ENCODE measurements at regions not wholly inside any gene's neighbourhood (a gene's known extent, or its start where the extent isn't known, plus 50 kb on each side); places are given as distances from the start of the nearest gene placed in this dataset.

DNA sequence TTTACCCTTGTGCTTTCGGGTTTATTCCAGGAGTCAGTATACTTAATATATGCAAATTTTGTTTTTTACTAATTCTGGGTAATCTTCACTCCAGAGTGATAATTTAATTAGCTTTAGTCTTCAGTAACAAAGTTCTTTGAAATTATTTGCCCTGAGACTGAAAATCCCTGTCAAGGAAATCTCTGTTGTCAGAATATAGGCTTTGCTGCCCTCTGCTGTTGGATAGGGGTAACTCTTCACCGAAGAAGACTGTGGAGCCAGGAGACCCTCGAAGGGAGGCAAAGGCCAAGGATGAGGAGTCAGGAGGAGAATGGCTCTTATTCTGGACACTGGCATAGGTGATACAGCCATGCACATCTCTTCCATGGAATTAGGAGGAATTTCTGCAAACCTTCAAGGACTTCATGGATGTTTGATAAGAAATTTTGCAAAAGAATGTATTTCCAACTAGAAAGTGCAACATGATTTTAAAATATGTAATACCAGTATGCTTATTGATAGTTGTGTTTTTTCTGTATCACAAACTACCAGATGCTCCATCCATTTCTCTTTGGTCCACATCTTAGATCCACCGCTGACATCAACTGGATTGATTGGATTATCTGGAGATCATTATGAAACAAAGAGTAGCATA lies 182.3 kb downstream of the RDH14 start:
- no peak for DNase-seq (ENCODE audit: low spot score)

DNA sequence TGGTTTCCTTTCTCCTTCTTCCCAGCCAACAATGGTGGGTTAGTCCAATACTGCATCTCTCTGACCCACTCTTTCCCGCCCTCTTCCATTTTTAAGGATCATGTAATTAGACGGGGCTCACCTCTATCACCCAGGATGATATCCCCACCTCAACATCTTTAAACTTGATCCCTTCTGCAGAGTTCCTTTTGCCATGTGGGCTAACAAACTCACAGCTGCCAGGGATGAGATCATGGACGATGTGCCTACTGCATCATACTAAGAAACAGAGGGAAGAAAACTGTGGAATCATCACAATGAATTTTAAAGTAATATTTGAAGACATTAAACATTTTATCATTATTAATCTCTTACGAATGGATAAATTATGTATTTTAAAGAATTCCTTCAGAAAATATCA lies 183.5 kb downstream of the RDH14 start:
- DNase-seq (ENCODE audit: low spot score) = no peak

DNA sequence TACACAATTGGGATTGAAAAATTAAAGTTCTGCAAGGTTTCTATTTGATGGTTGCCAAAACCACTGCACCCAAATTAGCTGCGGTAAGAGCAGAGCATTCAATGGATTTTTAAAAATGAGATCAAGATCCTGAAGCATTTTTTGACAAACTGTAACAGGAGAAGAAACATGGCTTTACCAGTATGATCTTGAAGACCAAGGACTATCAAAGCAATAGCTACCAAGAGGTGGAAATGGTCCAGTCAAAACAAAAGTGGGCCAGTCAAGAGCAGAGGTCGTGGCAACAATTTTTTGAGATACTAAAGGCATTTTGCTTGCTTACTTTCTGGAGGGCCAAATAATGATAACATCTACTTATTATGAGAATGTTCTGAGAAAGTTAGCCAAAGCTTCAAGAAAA lies 186.8 kb downstream of the RDH14 start:
- no peak for DNase-seq (ENCODE audit: low spot score)

DNA sequence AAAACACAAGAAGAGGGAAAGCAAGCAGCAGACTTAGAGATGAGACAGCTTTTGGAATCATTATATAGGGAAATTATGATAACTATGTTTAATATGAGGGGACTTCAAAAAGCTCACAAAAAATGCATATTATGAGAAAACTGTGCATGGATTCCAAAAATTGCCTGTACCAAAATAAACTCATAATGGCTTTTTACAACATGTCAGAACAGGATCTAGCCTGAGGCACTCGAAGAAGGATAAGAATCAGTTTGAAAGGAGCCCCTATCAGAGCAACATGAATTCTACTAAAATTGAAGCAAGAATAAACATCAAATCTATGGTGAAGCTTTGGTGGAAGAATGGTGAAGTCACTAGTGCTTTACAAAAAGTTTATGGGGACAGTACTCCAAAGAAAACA lies 187.4 kb downstream of the RDH14 start:
- DNase-seq (ENCODE audit: low spot score) = no peak

DNA sequence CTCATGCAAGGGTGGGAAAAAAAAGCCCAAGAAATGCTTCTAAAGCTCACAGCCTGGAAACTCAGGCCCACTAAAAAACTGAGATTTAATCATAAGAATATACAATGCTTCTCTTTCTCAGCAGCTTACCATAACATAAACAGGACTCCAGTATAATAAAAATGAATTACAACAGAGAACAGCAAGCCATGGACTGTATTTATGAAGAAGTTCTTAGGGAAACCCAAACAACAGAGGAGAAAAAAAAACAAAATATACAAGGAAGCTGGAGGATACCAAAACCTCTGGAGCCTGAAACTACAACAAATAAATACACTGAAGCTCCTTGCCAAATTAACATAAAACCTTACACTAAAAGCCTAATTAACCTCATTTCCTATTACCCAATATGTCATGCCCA lies 187.8 kb downstream of the RDH14 start:
- no peak for DNase-seq (ENCODE audit: low spot score)

DNA sequence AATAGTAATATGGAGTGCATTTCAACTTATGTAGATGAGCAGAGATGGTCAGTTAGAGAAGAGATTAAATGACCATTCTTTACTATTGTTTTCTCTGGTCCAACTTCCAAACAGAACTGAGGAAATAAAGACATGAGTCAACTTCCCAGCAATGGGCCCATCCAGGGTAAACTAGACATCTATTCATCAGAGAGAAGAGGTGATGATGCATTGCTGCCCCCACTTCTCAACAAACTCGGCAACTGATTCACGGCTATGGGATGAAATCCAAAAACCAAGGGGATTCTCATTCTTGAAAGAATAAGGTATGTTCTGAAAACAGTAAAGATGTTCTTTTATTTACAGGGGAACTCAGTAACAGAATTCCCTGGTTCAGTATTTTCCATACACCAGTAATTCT lies 190.7 kb downstream of the RDH14 start:
- no peak for DNase-seq (ENCODE audit: low spot score)

DNA sequence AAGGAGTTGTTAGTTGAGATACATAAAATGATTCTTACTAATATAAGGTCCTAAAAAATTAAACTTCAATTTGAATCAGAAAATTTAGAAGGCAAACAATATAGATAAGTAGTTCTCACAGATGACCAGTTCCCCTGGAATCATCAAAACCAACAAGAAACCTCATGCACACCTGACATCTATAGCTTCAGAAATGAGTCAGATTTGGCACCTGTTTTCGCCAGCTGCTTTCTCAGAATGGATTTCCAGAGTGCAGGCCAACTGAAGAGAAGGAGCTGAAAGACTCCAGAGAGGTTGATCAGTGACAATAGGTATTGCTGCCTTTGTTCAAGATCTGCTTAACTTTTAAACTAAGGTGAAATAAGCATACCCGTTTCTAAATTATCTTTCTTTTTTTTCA lies 192.4 kb downstream of the RDH14 start:
- no peak for DNase-seq (ENCODE audit: low spot score)

DNA sequence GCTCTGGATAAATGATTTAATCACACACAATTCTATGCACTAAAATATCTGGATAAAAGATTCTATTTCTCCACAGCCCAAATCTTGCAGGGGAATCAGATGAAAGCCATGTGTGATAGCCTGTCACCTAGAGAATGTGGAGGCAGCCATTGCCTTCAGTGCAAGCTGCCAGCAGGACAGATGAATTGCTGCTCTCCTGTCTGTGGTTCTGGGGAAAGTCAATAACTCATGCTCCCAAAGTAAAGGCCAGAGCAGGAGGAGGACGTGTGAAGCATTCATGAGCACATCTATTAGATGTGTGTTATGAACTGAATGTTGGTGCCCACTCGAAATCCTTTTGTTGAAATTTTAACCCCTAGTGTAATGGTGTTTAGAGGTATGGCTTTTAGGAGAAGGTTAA lies 195.1 kb downstream of the RDH14 start:
- no peak for DNase-seq (ENCODE audit: low spot score)

DNA sequence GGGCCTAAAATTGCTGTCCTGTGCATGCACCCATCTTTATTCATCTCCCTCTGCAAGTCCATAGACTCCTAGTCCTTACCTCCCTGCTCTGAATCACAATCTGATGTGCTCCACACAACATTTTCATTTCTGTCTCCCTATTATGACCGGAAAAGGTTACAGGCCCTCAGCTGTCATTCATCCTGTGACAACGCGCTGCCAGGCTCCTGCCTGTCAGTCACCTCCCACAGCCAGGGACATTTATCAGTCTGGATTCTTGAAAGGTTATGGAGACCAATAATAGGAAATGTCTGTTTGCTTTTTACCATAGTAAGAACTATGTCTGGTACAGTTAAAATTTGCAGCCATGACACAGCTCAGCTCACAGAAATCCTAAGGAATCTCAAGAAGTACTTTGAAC lies 197.1 kb downstream of the RDH14 start:
- no peak for DNase-seq (ENCODE audit: low spot score)

DNA sequence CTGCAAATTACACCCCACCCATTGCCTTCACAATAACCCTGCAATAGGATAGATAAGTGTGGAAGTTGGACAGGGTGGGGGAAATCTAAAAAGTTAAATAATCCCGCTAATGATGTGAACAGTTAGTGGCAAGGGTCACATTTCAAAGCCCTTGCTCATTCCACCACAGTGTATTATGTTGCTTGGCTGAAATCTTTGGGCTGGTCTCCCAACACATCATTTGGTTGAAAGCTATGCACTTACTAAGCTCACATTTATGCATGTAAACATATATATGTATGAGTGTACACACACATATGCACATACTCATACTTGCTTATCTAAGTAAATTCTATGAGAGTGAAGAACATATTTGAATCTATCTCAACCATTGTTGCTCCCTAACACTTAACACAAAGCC lies 197.8 kb downstream of the RDH14 start:
- no peak for DNase-seq (ENCODE audit: low spot score)

DNA sequence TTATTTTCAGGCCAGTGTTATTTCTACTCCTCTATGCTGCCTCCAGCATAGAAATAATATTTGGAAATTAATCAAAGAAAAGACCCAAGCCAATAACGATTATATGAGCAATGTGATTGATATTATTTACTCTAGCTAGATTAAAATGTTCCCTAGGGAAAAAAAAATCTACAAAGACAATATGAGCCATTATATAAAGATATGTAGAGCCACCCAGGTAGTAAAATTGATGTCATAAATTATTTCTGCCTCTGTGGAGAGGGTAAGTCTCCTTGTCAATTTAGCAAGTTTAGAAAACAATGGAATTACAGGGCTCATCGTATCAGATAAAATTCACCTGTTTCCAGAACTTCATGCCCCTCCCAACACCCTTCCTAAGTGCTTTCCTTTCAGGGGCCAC lies 202.9 kb downstream of the RDH14 start:
- no peak for DNase-seq (ENCODE audit: low spot score)

DNA sequence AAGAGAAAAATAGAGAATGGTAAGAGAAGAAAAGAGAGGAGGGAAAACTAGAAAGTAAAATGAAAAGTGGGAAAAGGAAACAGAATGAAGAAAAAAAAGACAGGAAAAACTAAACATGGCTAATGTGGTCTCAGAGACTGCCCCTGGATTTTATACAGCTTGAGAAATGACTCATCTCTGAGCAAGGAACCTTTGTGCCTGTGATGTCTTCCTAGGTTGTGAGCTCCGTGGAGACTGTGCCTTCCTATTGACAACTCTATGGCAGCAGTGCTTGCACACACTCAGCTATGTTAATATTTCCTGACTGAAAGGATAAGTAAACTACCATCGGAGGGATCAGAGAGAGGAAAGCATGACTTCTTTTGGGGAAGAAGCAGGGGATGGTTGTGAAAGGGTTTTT lies 203.8 kb downstream of the RDH14 start:
- DNase-seq (ENCODE audit: low spot score) = no peak

DNA sequence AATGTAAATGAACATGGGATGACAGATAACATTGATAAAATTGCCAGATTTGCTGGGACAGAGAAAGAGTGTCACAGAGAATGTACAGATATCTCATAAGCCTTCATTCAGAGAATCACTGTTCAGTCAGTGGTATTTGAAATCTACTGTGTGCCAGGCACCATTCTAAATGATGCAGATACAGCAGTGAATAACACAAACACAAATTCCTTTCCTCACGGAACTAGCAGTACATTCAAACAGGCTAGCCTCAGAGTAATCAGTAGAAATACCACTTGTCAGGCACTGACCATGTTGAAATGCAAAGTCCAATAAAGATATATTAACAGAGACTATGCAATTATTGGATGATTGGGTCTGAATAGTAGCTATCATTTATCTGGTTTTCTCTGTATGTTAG lies 211.0 kb downstream of the RDH14 start:
- DNase-seq (ENCODE audit: low spot score) = no peak

DNA sequence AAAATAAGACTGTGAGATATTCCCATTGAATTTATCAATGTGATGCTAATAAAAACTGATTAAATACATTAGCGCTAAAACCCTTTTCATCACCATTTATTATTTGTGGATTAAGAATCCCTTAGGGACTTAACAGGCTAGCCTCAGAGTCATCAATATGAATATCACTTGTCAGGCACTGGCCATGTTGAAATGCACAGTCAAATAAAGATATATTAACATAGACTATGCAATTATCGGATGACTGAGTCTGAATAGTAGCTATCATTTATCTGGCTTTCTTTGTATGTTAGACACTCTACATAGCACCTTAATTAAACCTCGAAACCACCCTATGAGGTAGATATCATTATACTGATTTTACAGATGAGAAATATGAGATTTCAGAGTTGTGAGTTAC lies 213.6 kb downstream of the RDH14 start:
- no peak for DNase-seq (ENCODE audit: low spot score)

DNA sequence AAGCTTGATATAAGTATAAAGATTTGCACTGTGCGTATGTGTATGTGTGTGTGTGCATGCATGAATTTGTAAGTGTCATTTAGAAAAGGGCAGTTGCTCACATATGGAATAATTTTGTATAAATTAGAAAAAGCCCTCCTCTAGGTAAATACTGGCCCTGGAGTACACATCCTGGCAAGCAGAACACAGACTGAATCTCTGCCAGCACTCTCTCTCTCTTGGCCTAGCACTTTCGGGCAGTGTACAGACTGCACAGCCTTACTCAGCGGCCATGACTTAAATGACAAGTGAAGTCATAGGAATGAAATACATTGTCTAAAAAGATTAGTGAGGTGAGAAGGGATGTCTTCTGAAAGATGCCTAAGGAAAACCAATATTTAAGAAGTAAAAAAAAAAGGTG lies 214.1 kb downstream of the RDH14 start:
- DNase-seq (ENCODE audit: low spot score) = no peak

DNA sequence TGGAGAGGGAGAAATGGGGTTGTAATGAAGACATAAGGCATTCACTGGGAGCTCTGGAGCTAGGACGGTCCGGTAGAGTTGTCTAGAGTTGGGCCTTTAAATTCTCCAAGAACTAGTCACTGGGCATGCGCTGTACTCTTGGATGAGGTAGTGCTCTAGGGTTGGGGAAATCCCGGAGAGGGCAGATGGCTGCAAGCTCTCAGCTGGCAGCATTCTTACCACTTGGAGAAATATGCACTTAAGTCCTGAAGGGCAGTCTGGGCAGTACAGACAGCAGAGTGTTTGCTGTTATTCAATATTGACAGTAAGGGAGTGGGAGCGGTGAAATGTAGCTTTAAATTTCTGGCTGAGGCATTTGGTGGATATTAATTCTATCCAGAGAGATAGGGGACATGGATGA lies 214.6 kb downstream of the RDH14 start:
- no peak for DNase-seq (ENCODE audit: low spot score)

DNA sequence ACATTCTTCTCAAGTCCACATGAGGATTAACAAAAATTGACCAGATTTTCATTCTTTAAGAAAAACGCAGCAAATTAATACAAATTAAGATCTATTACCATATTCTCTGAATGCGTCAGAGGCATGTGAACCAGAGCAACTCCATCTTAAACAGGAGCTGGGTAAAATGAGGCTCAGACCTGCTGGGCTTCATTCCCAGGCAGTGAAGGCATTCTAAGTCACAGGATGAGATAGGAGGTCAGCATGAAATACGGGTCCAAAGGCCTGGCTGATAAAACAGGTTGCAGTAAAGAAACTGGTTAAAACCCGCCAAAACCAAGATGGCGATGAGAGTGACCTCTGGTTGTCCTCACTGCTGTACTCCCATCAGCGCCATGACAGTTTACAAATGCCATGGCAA lies 217.6 kb downstream of the RDH14 start:
- DNase-seq (ENCODE audit: low spot score) = no peak

DNA sequence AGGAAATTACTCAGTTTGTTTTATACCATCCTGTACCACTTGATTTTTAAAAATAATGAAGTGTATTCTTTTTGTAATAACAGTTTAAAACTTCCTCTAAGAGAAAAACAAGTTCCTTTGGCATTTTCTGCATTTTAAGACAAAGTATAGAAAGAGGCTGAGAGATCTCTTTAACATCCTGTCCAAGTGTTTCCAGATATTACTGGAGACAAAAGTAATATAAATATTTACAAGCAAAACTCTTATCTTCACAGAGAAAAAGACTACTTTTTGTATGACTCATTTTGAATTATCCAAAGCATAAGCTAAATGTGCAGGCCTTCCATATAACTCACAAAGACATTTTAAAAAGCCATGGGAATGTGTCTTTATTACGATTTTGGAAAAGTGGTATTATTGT lies 221.1 kb downstream of the RDH14 start:
- DNase-seq (ENCODE audit: low spot score) = no peak

DNA sequence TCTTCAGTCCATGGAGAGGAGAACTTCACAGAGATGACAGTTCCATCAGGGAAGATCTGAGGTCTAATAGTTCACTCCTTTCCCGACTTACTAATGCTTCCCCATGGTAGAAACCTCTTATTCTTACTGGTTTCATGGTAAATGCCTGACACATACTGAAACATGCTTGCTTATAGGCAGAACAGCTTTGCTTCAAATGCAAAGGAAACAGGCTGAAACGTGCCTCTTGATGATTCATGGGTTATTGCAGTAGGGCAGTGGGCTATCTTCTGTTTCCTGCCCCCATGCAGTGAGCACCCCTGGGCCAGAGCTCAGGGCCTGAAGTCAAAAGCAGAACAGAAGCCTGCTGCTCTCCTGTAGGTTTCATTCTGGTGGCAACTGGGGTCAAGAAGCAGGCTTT lies 223.5 kb downstream of the RDH14 start:
- DNase-seq (ENCODE audit: low spot score) = no peak

DNA sequence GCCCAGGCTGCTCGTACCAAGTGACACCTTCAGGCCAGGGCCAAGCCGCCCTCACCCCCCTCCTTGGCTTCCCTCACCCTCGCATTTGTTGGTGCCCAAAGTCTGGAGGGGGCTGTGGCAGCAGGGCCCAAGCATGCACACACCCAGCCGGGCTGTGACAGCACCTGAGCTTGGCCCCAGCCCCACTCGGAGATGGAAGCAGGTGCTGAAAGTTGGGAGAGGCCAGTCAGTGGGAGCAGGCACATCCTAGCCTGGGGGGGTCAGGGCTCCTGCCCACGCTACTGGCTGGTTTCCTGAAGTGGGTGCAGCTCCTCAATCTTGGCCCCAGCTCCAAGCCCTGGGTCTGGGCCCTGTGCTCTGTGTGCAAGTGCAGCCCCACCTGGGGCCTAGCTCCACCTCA lies 228.0 kb downstream of the RDH14 start:
- no peak for DNase-seq (ENCODE audit: low spot score)

DNA sequence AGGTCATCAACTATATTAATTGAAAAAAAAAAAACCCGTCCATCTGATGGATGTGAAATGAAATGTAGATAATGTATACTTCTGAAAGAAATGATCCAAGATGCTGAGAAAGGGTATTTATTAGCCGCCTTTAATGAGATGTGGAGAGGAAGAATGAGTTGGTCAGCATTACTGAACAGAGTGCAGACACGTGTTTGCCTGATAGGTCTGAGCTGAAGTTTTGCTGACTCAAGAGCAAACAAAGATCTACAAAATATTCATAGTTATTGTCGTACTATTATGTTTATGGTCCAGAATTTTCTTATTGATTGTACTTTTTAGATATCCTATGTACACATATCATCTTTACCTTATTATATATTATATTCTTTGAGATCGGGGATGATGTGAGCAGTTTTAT lies 235.3 kb downstream of the RDH14 start:
- no peak for DNase-seq (ENCODE audit: low spot score)

DNA sequence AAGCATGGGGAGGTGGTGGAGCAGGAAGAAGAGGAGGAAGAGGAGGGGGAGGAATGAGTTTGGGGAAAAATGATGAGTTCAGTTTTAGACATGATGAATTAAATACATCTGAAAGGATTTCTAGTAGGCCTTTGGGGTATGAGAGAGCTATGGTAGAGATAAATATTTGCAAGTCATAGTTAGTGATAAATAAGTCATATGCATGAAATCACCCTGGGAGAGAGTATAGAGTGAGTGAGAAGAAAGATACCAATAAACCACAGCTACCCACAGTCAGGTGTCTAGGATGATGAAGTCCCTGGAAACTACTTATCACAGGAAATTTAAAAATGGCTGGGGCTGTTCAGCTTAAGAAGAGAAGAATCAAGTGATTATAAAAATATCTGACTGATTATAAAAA lies 240.5 kb downstream of the RDH14 start:
- DNase-seq (ENCODE audit: low spot score) = no peak

DNA sequence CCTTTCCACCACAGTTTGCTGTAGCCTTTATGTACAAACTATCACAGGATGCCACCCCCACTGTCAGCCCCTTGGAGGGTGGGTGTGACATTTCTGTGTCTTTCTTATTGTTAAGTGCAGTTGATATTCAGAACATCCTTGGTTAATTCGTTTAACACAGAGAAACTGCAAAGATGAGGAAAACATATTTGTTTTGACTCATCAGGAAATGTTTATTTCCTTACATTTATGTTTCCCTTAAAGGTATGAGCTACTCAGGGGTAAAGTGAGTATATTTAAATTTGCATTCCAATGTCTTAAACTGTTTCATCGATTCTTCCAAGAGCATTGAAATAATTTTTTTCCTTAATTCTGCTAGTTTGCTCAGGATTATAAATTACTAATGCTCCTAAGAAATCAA lies 243.4 kb downstream of the RDH14 start:
- no peak for DNase-seq (ENCODE audit: low spot score)

DNA sequence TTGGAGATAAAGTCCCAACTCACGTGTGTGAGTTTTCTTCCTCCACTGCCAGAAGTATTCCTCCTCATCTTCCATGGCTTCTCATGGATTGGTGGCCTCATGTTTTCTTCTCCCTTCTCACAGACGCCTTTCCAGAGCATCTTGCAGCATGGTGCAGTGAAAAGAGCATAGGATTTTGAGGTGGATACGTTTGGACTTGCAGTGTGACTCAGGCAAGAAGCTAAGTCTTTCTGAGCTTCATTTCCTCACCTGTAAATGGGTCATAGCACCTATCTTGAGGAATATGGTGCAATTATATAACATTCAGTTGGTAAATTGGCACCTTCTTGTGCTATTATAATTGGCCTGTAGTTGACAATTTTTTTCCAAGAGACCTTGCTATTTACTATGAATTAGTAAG lies 247.6 kb downstream of the RDH14 start:
- DNase-seq (ENCODE audit: low spot score) = no peak

Data from hematopoietic multipotent progenitor cell treated with erythropoietin and hydrocortisone succinate and interleukin-3 and kit ligand, for 17 days (in vitro differentiated cells).